GM23338 (cell line): ENCODE measurements at regions not wholly inside any gene's neighbourhood (a gene's known extent, or its start where the extent isn't known, plus 50 kb on each side); places are given as distances from the start of the nearest gene placed in this dataset.

Source experiments
- CREB1 ChIP-seq: fragments of 250-450 bp; sonication (Bioruptor Pico); IDR thresholded peaks from 2 replicates; pipeline ENCODE4 v1.5.0; 2020; ENCODE audit warnings: low read depth, mild to moderate bottlenecking, moderate library complexity
- EZH2 ChIP-seq: fragments of 200-600 bp; sonication (generic); IDR thresholded peaks from one replicate; pipeline ENCODE4 v1.8.0; 2017; ENCODE audit warnings: antibody characterized with exemption, mild to moderate bottlenecking, low read depth; ENCODE audit not compliant: unreplicated experiment
- EZH2phosphoT487 ChIP-seq: fragments of 200-600 bp; sonication (generic); IDR thresholded peaks from one replicate; pipeline ENCODE4 v1.8.1; 2018; ENCODE audit warnings: antibody characterized with exemption; ENCODE audit not compliant: unreplicated experiment
- JUNB ChIP-seq: IDR thresholded peaks from one replicate; pipeline ENCODE4 v1.6.1; 2016; ENCODE audit warnings: antibody characterized with exemption; ENCODE audit not compliant: unreplicated experiment
- POLR2AphosphoS5 ChIP-seq: IDR thresholded peaks from 2 replicates; pipeline ENCODE4 v1.6.1; 2016; ENCODE audit warnings: antibody characterized with exemption, low read depth
- TF ChIP-seq, protein P1 (sequence below), 2 experiments: fragments of 200-600 bp in 1 of 2; sonication (generic) in 1 of 2; conservative IDR thresholded peaks; 2 replicates each; pipeline versions ENCODE4 v1.5.1 to v1.6.1; 2016 to 2017; ENCODE audit warnings: antibody characterized with exemption in 2 of 2, low read depth in 2 of 2, mild to moderate bottlenecking in 2 of 2, moderate library complexity in 1 of 2
- TF ChIP-seq, protein P2 (sequence below): IDR thresholded peaks from one replicate; pipeline ENCODE4 v1.6.1; 2018; ENCODE audit warnings: antibody characterized with exemption; ENCODE audit not compliant: unreplicated experiment

DNA sequence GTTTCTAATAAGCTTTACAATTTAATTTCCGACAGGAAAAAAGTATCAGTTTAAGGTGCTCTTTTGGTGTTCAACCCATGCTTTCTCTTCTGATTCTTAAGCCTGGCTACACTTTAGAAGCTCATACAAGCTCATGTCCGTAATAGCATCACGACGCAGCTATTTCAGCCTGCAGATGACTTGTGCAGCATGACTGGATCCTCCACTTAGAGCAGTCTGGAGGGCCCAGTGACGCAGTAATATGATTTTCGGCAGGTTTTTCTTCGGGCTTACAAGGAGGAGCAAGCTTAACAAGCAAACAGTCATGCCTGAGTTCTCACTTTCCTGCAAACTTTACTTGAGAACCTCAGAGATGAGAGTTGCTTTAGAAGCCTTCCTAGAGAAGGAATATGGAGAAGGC, 85.3 kb upstream of the MAML3 start:
- TF ChIP-seq, protein P1, sequence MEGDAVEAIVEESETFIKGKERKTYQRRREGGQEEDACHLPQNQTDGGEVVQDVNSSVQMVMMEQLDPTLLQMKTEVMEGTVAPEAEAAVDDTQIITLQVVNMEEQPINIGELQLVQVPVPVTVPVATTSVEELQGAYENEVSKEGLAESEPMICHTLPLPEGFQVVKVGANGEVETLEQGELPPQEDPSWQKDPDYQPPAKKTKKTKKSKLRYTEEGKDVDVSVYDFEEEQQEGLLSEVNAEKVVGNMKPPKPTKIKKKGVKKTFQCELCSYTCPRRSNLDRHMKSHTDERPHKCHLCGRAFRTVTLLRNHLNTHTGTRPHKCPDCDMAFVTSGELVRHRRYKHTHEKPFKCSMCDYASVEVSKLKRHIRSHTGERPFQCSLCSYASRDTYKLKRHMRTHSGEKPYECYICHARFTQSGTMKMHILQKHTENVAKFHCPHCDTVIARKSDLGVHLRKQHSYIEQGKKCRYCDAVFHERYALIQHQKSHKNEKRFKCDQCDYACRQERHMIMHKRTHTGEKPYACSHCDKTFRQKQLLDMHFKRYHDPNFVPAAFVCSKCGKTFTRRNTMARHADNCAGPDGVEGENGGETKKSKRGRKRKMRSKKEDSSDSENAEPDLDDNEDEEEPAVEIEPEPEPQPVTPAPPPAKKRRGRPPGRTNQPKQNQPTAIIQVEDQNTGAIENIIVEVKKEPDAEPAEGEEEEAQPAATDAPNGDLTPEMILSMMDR (conservative IDR thresholded peaks at IDR 0.05; ENCODE audit: low read depth in 2 of 2), result no peak
- no peak for TF ChIP-seq POLR2AphosphoS5
- no peak for TF ChIP-seq CREB1
- TF ChIP-seq, protein P2, sequence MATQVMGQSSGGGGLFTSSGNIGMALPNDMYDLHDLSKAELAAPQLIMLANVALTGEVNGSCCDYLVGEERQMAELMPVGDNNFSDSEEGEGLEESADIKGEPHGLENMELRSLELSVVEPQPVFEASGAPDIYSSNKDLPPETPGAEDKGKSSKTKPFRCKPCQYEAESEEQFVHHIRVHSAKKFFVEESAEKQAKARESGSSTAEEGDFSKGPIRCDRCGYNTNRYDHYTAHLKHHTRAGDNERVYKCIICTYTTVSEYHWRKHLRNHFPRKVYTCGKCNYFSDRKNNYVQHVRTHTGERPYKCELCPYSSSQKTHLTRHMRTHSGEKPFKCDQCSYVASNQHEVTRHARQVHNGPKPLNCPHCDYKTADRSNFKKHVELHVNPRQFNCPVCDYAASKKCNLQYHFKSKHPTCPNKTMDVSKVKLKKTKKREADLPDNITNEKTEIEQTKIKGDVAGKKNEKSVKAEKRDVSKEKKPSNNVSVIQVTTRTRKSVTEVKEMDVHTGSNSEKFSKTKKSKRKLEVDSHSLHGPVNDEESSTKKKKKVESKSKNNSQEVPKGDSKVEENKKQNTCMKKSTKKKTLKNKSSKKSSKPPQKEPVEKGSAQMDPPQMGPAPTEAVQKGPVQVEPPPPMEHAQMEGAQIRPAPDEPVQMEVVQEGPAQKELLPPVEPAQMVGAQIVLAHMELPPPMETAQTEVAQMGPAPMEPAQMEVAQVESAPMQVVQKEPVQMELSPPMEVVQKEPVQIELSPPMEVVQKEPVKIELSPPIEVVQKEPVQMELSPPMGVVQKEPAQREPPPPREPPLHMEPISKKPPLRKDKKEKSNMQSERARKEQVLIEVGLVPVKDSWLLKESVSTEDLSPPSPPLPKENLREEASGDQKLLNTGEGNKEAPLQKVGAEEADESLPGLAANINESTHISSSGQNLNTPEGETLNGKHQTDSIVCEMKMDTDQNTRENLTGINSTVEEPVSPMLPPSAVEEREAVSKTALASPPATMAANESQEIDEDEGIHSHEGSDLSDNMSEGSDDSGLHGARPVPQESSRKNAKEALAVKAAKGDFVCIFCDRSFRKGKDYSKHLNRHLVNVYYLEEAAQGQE, result no peak
- no peak for TF ChIP-seq EZH2phosphoT487
- TF ChIP-seq JUNB, result no peak
- no peak for TF ChIP-seq EZH2
